Stimulated activated naive CD8-positive, alpha-beta T cell treated with anti-CD3 and anti-CD28 coated beads, Interleukin-15, amount 100 ng/mL, for 72 hours (primary cell): ENCODE measurements at regions not wholly inside any gene's neighbourhood (a gene's known extent, or its start where the extent isn't known, plus 50 kb on each side); places are given as distances from the start of the nearest gene placed in this dataset.
"Not testable (repeated sequence)": the region's sequence is repeated elsewhere in the genome, so short reads cannot be mapped to it uniquely, and the experiment has no call there.

Experiments used
- ATAC-seq: fragments of 150-1000 bp; cut with Tn5 transposase; 2 replicates; pipeline ENCODE4 v1.10.0; 2021; ENCODE audit warnings: mild to moderate bottlenecking, moderate library complexity
- DNase-seq, 2 donors: peaks; one replicate each; pipeline ENCODE4 v3.0.0; 2021 to 2022
- H3K27ac Mint-ChIP-seq, 2 donors: one replicate each; pipeline ENCODE4 v1.8.0; 2022; ENCODE audit warnings: mild to moderate bottlenecking in 2 of 2, mixed read lengths in 2 of 2, moderate library complexity in 2 of 2
- H3K27me3 Mint-ChIP-seq: one replicate; pipeline ENCODE4 v1.8.0; 2022; ENCODE audit warnings: mixed read lengths
- H3K4me1 Mint-ChIP-seq: one replicate; pipeline ENCODE4 v1.8.0; 2022; ENCODE audit warnings: mild to moderate bottlenecking, mixed read lengths
- H3K4me3 Mint-ChIP-seq, 2 donors: one replicate each; pipeline ENCODE4 v1.8.0; 2022; ENCODE audit warnings: mild to moderate bottlenecking in 2 of 2, mixed read lengths in 2 of 2, moderate library complexity in 1 of 2
- H3K9me3 Mint-ChIP-seq, 2 donors: one replicate each; pipeline ENCODE4 v1.8.0; 2022; ENCODE audit warnings: mixed read lengths in 2 of 2

DNA sequence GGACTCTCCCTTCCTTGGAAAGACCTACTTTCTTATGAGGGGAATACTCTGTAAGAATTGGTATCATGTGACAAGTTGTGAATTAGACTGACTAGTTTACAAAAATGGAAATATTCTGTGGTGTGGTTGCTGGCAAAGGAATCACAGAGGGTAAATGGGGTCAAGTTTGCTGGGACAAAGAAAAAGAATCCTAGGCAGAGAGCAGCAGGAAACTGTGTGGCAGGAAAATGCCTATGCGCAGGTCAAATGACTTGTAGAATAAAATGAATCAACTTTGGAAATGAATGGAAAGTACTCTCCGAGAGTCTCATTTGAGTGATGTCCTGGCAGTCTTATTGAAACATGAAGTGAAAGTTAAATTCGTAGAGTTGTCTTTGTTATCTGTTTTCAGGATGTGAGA lies 1250.7 kb downstream of the UQCRFS1 start:
- Mint-ChIP-seq H3K4me1 (no peaks in the 10 kb centered on the region), H3K9me3 (no peaks in the 10 kb centered on the region), H3K27me3 (peaks cover 5% of the 10 kb centered on the region), H3K4me3 (no peak overlapping the region), H3K27ac (peak overlapping the region in 1 of 2 donors; percentile 38)
- DNase-seq = no peak
- ATAC-seq = no peak

DNA sequence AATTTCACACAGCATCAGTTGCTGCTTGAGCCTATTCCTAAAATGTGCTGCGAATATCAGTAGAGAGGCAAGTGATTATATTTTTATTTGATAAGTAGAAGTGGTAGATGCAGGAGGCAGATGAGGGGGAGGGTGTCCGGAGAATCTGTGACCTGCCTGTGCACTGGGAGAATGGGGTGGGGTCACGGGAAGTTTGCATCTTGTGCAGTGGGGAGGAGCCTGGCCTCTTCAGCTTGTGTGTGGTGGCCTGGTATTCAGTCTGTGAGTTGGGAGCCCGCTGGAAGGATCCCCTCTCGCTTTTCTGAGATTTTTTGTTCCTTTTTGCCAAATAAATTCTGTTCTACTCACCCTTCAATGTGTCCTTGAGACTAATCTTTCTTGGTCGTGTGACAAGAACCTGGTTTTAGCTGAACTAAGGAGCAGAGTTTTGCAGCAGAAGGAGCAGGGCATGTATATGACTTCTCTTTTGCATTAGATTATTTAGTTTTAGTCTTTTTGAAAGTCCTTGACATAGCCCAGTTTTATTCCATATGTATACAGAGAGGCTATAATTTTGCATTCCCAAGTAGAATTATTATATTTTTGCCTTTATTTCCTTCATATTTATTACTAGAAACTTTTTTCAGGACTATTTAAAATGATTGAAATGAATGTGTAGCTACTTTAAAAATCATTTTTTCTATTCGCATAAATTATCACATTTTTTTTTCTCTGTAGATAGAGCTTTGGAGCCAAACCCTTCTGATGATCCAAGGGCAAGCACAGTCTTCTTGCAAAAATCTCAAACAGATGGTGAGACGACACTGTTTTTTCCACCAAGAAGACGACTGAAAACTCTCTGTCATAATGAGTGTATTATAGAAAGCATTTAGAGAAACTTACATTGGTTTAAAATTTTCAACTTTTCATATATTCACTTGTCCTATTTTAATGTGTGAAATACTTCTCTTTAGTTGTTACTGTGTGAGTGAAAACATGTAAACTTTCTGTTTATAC lies 1257.2 kb downstream of the UQCRFS1 start:
- no peaks in the 10 kb centered on the region for H3K4me1 Mint-ChIP-seq
- no peak overlapping the region for H3K27ac Mint-ChIP-seq
- DNase-seq (no peak), ATAC-seq (no peak)
- peaks cover 5% of the 10 kb centered on the region for H3K27me3 Mint-ChIP-seq
- H3K4me3 Mint-ChIP-seq = no peak overlapping the region
- no peaks in the 10 kb centered on the region for H3K9me3 Mint-ChIP-seq

DNA sequence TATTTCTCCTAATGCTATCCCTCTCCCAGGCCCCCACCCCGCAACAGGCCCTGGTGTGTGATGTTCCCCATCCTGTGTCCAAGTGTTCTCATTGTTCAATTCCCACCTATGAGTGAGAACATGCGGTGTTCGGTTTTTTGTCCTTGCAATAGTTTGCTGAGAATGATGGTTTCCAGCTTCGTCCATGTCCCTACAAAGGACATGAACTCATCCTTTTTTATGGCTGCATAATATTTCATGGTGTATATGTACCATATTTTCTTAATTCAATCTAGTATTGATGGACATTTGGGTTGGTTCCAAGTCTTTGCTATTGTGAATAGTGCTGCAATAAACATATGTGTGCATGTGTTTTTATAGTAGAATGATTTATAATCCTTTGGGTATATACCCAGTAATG lies 1270.3 kb downstream of the UQCRFS1 start:
- H3K4me1 Mint-ChIP-seq, H3K27me3 Mint-ChIP-seq, ATAC-seq, DNase-seq, H3K27ac Mint-ChIP-seq, H3K4me3 Mint-ChIP-seq: not testable (repeated sequence)
- H3K9me3 Mint-ChIP-seq = peaks cover 27 to 29% of the 10 kb centered on the region in 2 donors

DNA sequence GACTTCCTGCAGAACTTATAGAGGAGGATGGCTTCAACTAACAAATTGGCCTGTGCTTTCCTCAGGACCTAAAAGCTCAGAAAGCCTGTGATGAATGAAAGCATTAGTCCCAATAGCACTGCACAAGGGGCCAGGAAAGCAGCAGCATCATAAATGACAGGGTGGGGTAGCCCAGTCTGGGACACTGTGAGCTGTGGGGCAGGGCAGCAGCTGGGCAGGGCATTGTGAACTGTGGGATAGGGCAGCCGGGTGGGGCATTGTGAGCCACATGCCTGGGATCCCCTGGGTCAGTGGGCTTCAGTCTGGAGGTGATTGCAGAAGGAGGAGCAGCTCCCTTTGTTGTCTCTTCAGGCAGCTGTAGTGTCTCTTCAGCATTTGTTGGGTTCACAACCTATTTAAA lies 1276.8 kb downstream of the UQCRFS1 start:
- no peak overlapping the region for H3K4me3 Mint-ChIP-seq
- no peak for ATAC-seq
- H3K4me1 Mint-ChIP-seq = no peaks in the 10 kb centered on the region
- H3K27me3 Mint-ChIP-seq = no peaks in the 10 kb centered on the region
- no peak for DNase-seq
- peaks cover under 1 to 6% of the 10 kb centered on the region in 2 donors for H3K9me3 Mint-ChIP-seq
- H3K27ac Mint-ChIP-seq = no peak overlapping the region

DNA sequence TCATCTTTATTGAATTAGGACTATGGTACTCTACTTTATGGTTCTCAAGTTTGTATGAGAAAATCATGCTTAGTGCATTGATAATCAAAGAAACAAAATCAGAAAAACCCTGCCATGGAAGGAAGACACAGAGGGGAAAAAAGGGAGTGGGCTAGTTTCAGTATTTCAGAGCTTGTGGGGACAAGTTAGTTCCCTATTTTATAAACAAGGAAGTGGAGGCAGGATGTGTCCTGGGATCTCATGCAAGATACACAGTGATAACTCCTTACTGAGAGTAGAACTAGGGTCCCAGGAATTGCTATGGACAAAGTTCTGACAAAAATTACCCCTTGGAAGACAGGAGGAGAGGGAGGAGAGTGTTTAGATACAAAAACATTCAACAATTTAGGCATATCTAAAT lies 1277.3 kb downstream of the UQCRFS1 start:
- Mint-ChIP-seq H3K9me3 (peaks cover 0 to 6% of the 10 kb centered on the region in 2 donors), H3K27me3 (no peaks in the 10 kb centered on the region), H3K4me1 (no peaks in the 10 kb centered on the region)

DNA sequence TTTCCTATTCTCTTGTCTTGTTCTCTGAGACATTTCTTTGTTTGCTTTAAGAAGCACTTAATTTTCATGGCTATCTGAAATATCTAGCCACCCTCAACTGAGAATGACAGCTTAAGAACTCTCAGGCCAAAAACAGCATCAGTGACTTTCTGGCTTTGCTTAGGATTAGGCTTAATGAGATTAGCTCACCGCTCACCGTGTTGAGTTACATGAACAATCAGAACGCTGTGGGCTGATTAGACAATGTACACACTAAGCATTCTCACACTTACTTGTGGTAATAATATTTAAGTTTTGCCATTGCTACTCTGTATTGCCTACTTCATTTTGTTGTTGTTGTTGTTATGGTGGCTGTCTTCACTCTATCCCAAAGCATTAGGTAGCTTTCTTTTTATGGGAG lies 1283.6 kb downstream of the UQCRFS1 start:
- Mint-ChIP-seq H3K9me3 (peaks cover 0 to 8% of the 10 kb centered on the region in 2 donors), H3K27ac (no peak overlapping the region), H3K4me3 (no peak overlapping the region), H3K4me1 (no peaks in the 10 kb centered on the region), H3K27me3 (no peaks in the 10 kb centered on the region)
- DNase-seq (no peak), ATAC-seq (no peak)

More for the DNA sequence above, 1277.3 kb downstream of the UQCRFS1 start:
- no peak overlapping the region for H3K4me3 Mint-ChIP-seq
- no peak overlapping the region for H3K27ac Mint-ChIP-seq
- DNase-seq = no peak
- no peak for ATAC-seq

DNA sequence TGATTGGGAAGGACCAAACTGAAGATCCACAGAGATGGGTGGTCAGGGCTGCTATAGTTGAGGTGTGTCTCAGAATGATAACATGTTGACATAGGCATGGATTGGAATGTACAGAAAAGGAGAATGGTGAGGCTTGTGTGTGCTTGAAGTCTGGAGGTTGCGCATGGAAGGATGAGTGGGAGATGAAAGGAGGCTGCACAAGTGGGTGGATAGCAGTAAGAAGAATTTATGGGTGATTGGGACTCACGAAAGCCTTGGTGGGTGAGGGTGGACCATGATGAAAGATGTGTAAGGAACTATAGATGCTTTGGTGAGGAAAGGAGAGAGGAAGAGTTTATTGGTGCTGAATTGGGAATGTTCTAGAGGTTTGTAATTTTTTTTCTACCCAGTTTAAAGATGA lies 1287.7 kb downstream of the UQCRFS1 start:
- ATAC-seq = no peak
- no peak overlapping the region for H3K27ac Mint-ChIP-seq
- H3K9me3 Mint-ChIP-seq = peaks cover 5 to 13% of the 10 kb centered on the region in 2 donors
- no peaks in the 10 kb centered on the region for H3K27me3 Mint-ChIP-seq
- H3K4me3 Mint-ChIP-seq = no peak overlapping the region
- no peak for DNase-seq
- no peaks in the 10 kb centered on the region for H3K4me1 Mint-ChIP-seq

DNA sequence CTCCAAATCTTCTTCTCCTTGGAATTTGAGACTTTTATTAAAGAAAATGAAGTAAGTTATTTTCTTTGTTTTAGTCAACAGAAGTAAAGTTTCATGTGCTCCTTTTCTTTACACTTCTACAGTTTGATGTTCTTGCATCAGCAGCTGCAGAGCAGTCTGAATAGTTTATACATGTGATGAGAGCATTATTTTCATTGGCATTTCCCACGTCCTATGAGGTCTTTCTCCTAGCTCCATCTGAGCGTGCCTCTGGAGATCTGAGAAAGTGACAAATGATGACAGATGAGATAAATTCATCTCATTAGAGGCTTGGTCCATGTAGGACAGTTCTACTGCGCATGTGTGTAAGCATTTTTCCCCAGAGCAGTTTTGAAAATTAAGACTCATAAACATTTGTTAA lies 1290.0 kb downstream of the UQCRFS1 start:
- no peaks in the 10 kb centered on the region for H3K4me1 Mint-ChIP-seq
- H3K27me3 Mint-ChIP-seq = no peaks in the 10 kb centered on the region

DNA sequence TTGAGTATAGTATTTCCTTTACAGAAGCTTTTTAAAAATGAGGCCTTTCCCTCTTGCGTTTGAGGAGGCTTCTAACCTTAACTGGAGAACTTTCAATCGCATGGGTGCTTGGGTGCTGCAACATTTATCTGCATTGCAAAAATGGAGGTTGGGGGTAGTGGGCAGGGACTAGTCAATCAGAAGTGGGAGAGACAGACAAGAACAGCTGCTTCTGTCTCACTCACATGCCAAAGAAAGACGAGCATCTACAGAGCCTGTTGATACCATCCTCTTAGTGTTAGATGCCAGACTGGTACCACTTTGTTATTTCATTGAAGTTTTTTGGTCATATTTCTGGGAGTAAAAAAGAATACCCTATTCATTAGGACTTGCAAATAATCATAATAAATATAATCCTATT lies 1292.2 kb downstream of the UQCRFS1 start:
- no peaks in the 10 kb centered on the region for H3K4me1 Mint-ChIP-seq
- no peak overlapping the region for H3K4me3 Mint-ChIP-seq
- no peak for DNase-seq
- no peak overlapping the region for H3K27ac Mint-ChIP-seq
- peaks cover 12 to 21% of the 10 kb centered on the region in 2 donors for H3K9me3 Mint-ChIP-seq
- no peak for ATAC-seq
- no peaks in the 10 kb centered on the region for H3K27me3 Mint-ChIP-seq

More for the DNA sequence above, 1290.0 kb downstream of the UQCRFS1 start:
- no peak for ATAC-seq
- DNase-seq = no peak
- no peak overlapping the region for H3K4me3 Mint-ChIP-seq
- H3K9me3 Mint-ChIP-seq = peaks cover 12 to 20% of the 10 kb centered on the region in 2 donors
- no peak overlapping the region for H3K27ac Mint-ChIP-seq

DNA sequence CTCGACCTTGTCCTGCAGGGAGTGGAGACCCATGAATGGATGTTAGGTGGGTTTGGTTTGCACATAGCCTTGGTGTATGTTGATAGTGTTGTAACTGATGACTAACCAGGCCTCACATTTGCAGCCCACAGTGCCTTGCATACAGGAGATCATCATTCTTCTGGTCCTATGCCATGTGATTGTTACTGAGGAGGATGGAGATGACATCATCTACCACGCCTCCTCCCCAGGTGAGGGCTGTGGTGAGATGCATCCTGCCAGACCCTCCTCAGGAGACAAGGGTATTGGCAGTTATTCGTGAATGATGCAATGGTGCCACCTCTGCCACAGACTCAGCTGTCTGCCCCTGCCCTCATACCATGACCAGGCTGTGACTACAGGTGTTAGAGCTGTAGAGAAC lies 1294.1 kb downstream of the UQCRFS1 start:
- Mint-ChIP-seq H3K4me3 (no peak overlapping the region), H3K27ac (no peak overlapping the region), H3K27me3 (no peaks in the 10 kb centered on the region), H3K4me1 (no peaks in the 10 kb centered on the region), H3K9me3 (peaks cover 12 to 13% of the 10 kb centered on the region in 2 donors)
- DNase-seq (no peak), ATAC-seq (no peak)

DNA sequence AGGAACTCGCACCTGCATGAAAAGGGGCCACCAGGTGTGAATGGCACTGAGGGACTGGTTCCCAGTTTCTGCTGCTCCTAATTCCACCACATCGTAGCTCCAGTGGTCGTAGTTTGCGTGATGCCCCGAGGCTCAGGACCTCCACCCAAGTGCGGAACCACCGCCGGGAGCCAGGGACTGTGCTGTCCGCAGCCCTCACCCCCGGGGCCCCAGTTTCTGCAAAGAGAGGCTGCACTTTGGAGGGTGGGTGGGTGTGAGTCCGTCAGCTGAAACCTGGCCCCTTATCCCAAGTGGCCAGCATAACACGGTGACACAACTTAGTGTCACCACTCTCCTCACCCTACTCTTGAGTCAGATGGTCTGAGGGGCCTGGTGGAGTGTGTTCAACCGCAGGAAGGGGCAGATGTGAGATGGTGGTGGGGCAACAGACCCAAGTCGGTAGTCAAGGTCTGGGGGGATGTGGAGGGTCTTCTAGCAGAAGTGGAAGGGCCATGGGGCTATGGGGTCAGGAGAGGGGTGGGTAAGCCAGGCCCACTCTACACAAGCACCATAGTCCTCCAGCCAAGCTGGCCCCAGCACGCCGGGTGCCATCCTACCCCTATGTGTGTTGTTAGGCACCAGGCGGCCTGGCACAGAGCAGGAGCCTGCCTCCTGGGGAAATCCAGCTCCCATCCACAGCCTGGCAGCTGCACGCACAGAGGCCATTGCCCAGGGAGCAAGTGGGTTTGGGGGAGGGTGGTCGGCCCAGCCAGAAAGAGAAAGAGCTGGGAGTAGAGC lies 1301.6 kb downstream of the UQCRFS1 start:
- no peak for ATAC-seq
- H3K9me3 Mint-ChIP-seq = peaks cover 0 to 9% of the 10 kb centered on the region in 2 donors
- no peak overlapping the region for H3K4me3 Mint-ChIP-seq
- no peaks in the 10 kb centered on the region for H3K27me3 Mint-ChIP-seq
- H3K4me1 Mint-ChIP-seq = no peaks in the 10 kb centered on the region
- no peak for DNase-seq
- H3K27ac Mint-ChIP-seq = no peak overlapping the region

DNA sequence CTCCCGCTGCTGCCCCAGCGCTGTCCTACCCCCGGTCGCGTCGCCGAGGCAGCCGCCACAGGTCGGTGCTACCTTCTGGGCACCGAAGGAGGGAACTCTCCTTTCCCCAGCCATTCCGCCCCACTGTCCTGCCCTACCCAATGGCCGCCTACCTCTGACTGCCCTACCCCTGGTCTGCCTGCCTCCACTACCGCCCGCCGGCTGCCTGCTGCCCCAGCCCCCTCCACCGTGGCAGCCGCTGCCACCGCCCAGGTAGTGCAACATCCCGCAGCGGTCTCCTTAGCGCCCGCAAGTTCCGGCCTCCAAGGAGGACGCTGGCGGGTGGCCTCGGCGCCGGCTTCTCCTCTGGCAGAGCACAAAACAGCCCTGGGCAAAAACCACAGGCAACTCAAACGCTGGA lies 1303.1 kb downstream of the UQCRFS1 start:
- Mint-ChIP-seq H3K27ac (no peak overlapping the region), H3K27me3 (no peaks in the 10 kb centered on the region), H3K9me3 (peaks cover 0 to 9% of the 10 kb centered on the region in 2 donors), H3K4me3 (no peak overlapping the region), H3K4me1 (no peaks in the 10 kb centered on the region)
- DNase-seq (no peak), ATAC-seq (no peak)

DNA sequence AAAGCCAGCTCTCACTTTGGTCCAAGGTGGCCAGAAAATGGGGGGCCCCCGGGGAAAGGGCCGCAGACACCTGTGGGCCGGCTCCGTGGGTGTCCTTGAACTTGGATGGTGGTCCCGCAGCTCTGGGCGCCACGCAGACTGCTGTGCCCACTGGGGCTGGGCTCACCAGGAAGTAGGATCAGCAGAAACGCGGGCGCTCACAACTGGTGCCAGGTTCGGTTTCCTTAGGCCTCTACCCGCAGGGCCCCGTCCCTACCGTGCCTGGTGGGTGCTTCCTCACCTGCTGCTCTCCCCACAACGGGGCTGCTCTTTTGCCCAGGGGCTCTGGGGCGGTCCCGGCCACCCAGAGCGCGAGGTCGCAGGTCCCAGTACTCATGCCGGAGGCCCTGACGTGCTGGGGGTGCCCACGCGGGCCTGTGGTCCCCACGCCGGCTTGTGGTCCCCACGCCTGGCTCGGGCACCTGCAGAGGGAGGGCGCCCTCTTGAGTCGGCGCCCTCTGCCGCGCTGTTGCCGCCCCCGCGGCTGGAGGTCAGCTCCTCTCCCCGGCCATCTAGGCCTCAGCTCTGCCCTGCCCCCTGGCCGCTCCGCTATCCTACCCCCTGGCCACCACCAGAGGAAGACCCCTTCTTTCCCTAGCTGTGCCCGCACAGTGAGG lies 1303.6 kb downstream of the UQCRFS1 start:
- H3K27ac Mint-ChIP-seq = no peak overlapping the region
- H3K4me3 Mint-ChIP-seq = no peak overlapping the region
- H3K27me3 Mint-ChIP-seq = no peaks in the 10 kb centered on the region
- DNase-seq (no peak), ATAC-seq (peak; percentile 33)
- no peaks in the 10 kb centered on the region for H3K4me1 Mint-ChIP-seq
- H3K9me3 Mint-ChIP-seq = peaks cover 0 to 9% of the 10 kb centered on the region in 2 donors

DNA sequence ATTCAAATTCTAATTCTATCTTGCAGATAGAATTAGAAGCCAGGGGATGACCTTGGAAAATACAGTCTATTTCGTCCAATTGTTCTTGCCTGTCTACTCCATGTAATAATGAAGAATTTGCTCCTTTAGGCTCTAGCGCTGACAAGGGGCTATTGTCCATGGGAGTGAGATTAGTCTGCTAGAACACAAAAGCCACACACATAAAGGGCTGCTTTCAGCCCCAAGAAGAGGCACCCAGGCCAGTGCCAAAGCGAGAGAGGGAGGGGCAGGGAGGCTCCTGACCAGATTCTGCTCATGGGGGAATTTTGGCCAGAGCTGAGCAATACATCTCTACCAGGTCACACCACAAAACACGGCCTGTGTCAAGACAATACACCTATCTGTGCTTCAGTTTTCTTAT lies 1306.9 kb downstream of the UQCRFS1 start:
- Mint-ChIP-seq H3K4me3 (no peak overlapping the region), H3K27ac (no peak overlapping the region), H3K4me1 (no peaks in the 10 kb centered on the region), H3K27me3 (no peaks in the 10 kb centered on the region), H3K9me3 (peaks cover 6 to 9% of the 10 kb centered on the region in 2 donors)
- ATAC-seq (no peak), DNase-seq (no peak)

DNA sequence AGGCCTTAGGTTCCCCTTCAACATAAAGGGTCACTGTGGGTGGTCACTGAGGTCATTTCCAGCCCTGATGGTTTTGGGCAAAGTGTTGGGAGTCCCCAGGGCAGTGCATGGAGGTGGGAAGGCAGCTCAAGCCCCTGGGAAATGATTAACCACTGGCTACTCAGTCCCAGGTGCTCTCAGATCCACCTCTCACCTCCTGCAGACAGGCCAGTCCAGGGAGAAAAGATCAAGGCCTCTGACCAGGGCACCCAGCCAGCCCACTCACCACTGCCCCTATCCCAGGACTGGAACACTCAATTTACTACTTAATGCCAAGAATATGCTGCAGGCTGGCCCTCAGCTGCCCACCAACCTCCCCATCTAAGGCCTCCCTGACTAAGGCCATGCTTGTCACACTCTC lies 1307.9 kb downstream of the UQCRFS1 start:
- no peak overlapping the region for H3K4me3 Mint-ChIP-seq
- no peak for ATAC-seq
- H3K27me3 Mint-ChIP-seq = no peaks in the 10 kb centered on the region
- H3K9me3 Mint-ChIP-seq = peaks cover 3 to 12% of the 10 kb centered on the region in 2 donors
- no peaks in the 10 kb centered on the region for H3K4me1 Mint-ChIP-seq
- no peak for DNase-seq
- no peak overlapping the region for H3K27ac Mint-ChIP-seq
